Gastroesophageal sphincter (tissue), 3 donors: ENCODE measurements at regions not wholly inside any gene's neighbourhood (a gene's known extent, or its start where the extent isn't known, plus 50 kb on each side); places are given as distances from the start of the nearest gene placed in this dataset.

Experiments
- CTCF ChIP-seq, 4 experiments: fragments of 200-600 bp in 2 of 4; fragments of 450-650 bp in 2 of 4; sonication (generic) in 1 of 4; IDR thresholded peaks; one replicate each; pipeline ENCODE4 v1.5.1; 2017 to 2019; ENCODE audit warnings: antibody characterized with exemption in 4 of 4, mild to moderate bottlenecking in 2 of 4, moderate library complexity in 2 of 4
- POLR2A ChIP-seq, 2 donors: fragments of 450-650 bp; IDR thresholded peaks; one replicate each; pipeline ENCODE4 v1.6.1; 2017; ENCODE audit warnings: antibody characterized with exemption in 2 of 2, mild to moderate bottlenecking in 2 of 2, moderate library complexity in 1 of 2

DNA sequence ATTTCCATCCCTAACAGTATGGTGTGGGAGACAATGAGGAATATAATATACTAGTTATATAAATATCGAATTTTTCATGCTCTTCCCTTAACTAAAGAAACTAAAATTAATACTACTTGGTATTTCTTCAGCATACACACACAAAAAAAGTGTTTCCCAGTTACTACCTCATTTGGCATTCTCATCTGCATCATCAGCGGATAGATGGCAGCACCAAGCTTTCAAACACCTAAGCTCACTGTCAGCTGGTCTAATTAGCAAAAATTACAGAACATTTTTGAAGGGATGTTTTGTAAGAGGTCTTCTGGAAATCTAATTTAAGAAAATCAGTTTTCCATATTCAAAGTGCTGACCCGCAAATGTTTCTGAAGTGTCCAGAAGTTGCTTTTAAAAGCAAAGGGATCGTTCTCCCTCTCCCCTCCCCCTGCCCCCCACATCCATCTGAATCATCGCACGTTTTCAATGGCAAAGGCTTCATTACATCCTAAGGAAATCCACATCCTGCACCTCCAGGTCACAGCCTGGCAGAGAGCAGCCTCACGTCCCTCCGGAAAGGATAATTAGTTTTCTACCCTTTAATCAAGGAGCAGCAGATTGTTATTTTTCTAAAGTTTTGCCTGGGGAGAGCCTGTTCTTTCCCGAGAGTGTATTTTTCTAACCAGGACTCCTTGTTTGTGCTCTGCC, 86.1 kb upstream of the SPATA12 start:
- TF ChIP-seq POLR2A (IDR thresholded peaks at IDR 0.05) (no peak), CTCF (IDR thresholded peaks at IDR 0.05) (no peak)
